C4-2B (cell line): ENCODE measurements at regions not wholly inside any gene's neighbourhood (a gene's known extent, or its start where the extent isn't known, plus 50 kb on each side); places are given as distances from the start of the nearest gene placed in this dataset.
"Not testable (repeated sequence)": the region's sequence is repeated elsewhere in the genome, so short reads cannot be mapped to it uniquely, and the experiment has no call there.

Source experiments
- H3K27ac ChIP-seq: fragments of 450-650 bp; 2 replicates; pipeline ENCODE4 v1.5.1; 2017
- ZFX ChIP-seq: fragments of 450-650 bp; IDR thresholded peaks from 2 replicates; pipeline ENCODE4 v1.6.1; 2017
- TF ChIP-seq, protein P1 (sequence below): fragments of 450-650 bp; conservative IDR thresholded peaks from 2 replicates; pipeline ENCODE4 v1.5.1; 2017; ENCODE audit warnings: mild to moderate bottlenecking

DNA sequence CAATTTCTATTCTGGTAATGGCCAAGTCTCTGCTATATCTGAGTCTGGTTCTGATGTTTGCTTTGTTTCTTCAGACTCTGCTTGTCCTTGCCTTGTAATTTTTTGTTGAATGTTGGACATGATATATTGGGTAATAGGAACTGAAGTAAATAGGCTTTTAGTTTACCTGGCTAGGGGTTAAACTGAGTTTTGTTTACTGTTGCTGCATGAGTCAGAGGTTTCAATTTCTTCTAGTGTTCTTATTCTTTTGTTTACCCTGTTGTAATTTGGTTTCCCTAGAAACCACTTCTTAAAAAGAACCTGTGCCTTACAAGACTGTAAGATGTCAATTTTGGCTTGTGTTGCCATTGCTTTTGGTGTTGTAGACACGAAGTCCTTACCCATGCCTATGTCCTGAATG, 285.0 kb upstream of the KCNH7 start:
- TF ChIP-seq, protein P1, sequence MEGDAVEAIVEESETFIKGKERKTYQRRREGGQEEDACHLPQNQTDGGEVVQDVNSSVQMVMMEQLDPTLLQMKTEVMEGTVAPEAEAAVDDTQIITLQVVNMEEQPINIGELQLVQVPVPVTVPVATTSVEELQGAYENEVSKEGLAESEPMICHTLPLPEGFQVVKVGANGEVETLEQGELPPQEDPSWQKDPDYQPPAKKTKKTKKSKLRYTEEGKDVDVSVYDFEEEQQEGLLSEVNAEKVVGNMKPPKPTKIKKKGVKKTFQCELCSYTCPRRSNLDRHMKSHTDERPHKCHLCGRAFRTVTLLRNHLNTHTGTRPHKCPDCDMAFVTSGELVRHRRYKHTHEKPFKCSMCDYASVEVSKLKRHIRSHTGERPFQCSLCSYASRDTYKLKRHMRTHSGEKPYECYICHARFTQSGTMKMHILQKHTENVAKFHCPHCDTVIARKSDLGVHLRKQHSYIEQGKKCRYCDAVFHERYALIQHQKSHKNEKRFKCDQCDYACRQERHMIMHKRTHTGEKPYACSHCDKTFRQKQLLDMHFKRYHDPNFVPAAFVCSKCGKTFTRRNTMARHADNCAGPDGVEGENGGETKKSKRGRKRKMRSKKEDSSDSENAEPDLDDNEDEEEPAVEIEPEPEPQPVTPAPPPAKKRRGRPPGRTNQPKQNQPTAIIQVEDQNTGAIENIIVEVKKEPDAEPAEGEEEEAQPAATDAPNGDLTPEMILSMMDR: no peak
- TF ChIP-seq ZFX: no peak
- no peak overlapping the region for H3K27ac ChIP-seq

DNA sequence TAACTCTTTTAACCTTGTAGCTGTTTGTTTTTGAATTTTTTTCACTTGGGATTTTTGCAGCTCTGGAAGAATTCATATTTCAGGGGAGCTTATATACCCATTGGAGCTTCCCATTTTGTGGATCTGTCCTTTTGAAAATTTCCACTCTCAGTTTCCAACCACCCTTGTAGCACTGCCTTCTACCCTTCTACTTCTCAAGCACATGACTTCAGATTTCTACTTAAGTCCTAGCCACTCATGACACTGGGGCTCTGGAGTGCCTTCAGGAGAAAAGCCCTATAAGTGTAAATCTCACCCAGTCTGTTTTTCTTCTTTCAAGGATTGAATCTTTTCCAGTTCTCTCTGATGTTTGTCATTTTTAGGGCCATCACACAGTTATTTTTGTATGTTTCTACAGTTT, 283.7 kb upstream of the KCNH7 start:
- no peak overlapping the region for H3K27ac ChIP-seq
- TF ChIP-seq ZFX: no peak
- TF ChIP-seq, protein P1: no peak

DNA sequence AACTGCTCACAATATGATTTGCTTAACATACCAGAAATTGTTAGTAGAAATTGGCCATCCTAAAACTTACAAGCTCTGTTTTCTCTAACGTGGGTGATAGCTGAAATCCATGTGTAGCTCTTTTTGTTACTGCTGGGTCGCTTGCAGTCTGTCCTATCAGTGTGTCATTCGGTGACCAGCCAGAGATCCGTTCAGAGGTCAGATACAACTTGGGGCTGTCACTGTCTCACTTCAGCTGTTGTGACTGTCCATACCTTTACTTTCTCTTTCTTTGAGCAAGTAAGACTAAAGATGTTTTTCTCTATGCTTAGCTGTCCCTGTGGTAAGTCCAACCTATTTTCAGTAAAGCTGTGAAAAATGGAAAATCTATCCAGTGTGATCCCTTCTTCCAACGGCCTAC, 282.9 kb upstream of the KCNH7 start:
- no peak overlapping the region for H3K27ac ChIP-seq
- TF ChIP-seq, protein P1: no peak
- TF ChIP-seq ZFX: no peak

DNA sequence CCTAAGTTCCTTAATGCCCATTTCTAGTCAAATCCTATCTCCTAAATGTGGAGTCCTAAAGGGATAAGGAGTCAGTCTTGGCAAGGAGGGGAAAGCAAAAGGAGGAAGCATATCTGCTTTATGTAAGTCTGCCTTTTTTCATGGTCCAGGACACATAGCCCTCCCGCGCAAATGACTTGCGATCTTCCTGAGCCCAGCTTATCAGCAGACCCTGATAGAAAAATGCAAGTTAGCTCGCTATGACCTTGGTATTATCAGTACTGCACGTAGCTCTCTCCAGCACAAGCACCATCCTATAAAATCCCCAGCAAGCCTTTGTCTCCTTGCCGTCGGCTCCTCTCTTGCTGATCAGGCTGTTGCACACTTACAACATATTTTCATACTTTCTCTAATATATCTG, 281.4 kb upstream of the KCNH7 start:
- H3K27ac ChIP-seq: no peak overlapping the region
- TF ChIP-seq, protein P1: no peak
- no peak for TF ChIP-seq ZFX

DNA sequence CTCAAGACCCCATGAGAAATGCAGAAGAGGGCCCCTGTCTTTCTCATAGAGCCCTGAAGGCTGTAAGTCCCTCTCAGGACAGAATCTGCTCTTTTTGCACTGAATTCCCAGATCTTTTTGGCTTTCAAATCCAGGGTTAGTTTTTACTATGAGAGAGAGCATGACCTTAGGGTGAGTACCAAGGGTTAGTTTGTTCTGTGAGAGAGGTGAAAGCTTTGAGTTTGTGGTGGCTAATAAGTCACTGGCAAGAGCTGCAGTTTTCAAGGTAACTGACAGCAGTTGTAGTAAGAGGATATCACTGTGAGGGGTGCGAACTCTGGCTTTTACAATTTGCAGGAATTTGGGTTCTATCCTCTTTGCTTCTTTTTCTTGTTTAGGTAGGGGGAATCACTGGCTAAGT, 248.4 kb upstream of the KCNH7 start:
- TF ChIP-seq, protein P1: no peak
- no peak for TF ChIP-seq ZFX
- peak overlapping the region; percentile 22; the same call in 1 of the 2 replicates for H3K27ac ChIP-seq

DNA sequence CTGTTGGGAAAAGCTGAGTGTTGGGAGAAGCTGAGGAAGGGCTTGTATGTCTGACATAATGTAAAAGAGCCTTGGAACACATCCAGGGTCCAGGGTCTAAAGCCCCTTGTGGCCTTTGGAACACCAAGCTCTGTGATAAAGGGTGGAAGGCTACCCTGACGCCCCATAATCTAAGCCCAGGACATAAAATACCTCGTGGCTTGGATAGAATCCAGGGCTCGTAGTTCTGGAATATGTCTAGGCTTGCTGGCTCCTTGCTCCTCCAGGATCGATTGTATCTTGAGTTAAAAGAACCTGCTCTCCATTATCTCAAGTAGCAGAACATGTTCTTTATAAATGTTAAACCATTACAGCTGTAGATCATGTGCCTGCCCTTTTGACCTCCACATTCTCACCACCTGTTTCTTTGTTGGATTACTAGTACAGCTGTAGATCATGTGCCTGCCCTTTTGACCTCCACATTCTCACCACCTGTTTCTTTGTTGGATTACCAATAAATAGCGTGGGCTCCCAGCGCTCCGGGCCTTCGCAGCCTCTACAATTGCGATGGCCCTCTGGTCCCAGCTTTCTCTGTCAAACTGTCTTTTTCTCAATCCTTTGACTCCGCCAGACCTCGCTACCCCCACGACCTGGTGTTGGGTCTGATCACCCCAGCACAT, 246.9 kb upstream of the KCNH7 start:
- not testable (repeated sequence) for H3K27ac ChIP-seq

DNA sequence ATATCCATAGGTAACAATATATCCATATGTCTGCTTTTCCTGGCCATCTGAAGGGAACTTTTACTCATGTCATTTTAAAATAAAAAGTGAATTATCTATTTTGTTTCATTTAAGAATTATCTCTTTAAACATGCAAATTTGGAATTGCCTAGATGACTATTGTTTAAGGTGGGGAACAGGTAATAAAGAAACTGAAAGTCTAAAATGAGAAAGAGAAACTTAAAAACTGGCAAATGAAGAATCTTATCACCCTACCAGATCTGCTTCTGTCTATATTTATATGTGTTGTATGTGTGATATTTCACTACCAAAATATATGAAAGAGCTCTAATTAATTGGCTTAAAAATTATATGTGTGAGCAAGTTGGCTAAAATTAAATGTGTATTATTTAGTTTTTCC, 243.2 kb upstream of the KCNH7 start:
- no peak overlapping the region for H3K27ac ChIP-seq
- TF ChIP-seq, protein P1: no peak
- no peak for TF ChIP-seq ZFX

DNA sequence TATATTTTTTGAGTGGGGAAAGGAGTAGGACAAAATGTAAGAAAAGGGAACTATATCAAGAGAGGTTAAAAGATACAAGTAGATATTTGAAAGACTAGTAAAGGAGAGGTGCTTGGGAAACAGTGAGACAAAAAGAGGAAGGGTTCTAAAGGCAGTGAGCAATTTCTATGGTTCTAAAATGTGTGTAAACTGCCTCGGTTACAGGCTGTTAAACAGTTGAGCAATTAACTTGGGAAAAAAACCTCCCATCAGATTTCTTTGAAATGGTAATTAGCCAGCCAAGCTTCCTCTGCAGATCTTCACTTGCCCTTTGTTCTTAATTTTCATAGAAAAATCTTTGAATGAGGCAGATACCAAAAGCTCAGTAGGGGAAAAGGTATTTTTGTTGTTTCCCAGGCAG, 238.7 kb upstream of the KCNH7 start:
- no peak overlapping the region for H3K27ac ChIP-seq
- no peak for TF ChIP-seq ZFX
- TF ChIP-seq, protein P1: no peak
